ENCODE measurements at regions not wholly inside any gene's neighbourhood (a gene's known extent, or its start where the extent isn't known, plus 50 kb on each side); places are given as distances from the start of the nearest gene placed in this dataset.

- TF ChIP-seq MLLT10 (CRISPR knock-in tag; IDR thresholded peaks at IDR 0.05) (no peak), ZSCAN5A (CRISPR knock-in tag; IDR thresholded peaks at IDR 0.05; ENCODE audit: borderline replicate concordance) (no peak), ZNF709 (CRISPR knock-in tag; IDR thresholded peaks at IDR 0.05) (no peak), ATF7 (IDR thresholded peaks at IDR 0.05) (no peak), ATF7 (CRISPR knock-in tag; IDR thresholded peaks at IDR 0.05) (no peak)
Observed at GRCh38 chr1:79587229-79587628, 580.7 kb upstream of the ADGRL4 start (continued).

GRCh38 chr1:79585801-79586200, 579.3 kb upstream of the ADGRL4 start:
- no peak for FAIRE-seq
- H3K4me2 ChIP-seq (ENCODE audit: low read depth, low read length) = no peak overlapping the region
- H2AFZ ChIP-seq (ENCODE audit: low read length) = no peak overlapping the region
- DNase-seq (ENCODE audit: low spot score) = no peak
- ChIA-PET CTCF (ENCODE audit: low intra/inter-chr PET ratio, low total read pairs) (no interaction called here), POLR2A (no interaction called here)
- no peak overlapping the region for H3K9ac ChIP-seq (ENCODE audit: insufficient read depth, low read depth, low read length)
- no peak for TF ChIP-seq THAP11 (CRISPR knock-in tag; IDR thresholded peaks at IDR 0.05)
- no peak for TF ChIP-seq ZBTB38 (CRISPR knock-in tag; IDR thresholded peaks at IDR 0.05)
- no peak for TF ChIP-seq SIX4 (CRISPR knock-in tag; IDR thresholded peaks at IDR 0.05)
- no peak for TF ChIP-seq ZNF496 (CRISPR knock-in tag; IDR thresholded peaks at IDR 0.05; ENCODE audit: insufficient replicate concordance)
- TF ChIP-seq ZFAT (CRISPR knock-in tag; conservative IDR thresholded peaks at IDR 0.05) = no peak
- TF ChIP-seq SKI (IDR thresholded peaks at IDR 0.05; ENCODE audit: partially characterized antibody) = no peak
- no peak for TF ChIP-seq CEBPG (CRISPR knock-in tag; IDR thresholded peaks at IDR 0.05)
- no peak for TF ChIP-seq ZNF782 (CRISPR knock-in tag; IDR thresholded peaks at IDR 0.05; ENCODE audit: borderline replicate concordance)
- H3K27me3 ChIP-seq (ENCODE audit: control insufficient read depth in 1 of 2, insufficient read depth in 2 of 2, low read length in 2 of 2) = no peaks in the 10 kb centered on the region
- H3K79me2 ChIP-seq (ENCODE audit: insufficient read depth, low read length) = no peaks in the 10 kb centered on the region
- peaks cover 52% of the 10 kb centered on the region for H3K9me3 ChIP-seq (ENCODE audit: low read length)
- H3K4me3 ChIP-seq (replicated peaks in 1 of 3; ENCODE audit: insufficient read depth in 1 of 3, low read depth in 2 of 3, low read length in 3 of 3) = no peak overlapping the region
- no peak for ATAC-seq
- no peaks in the 10 kb centered on the region for H3K4me1 ChIP-seq (ENCODE audit: insufficient read depth, low read length)
- H3K27ac ChIP-seq (ENCODE audit: extremely low read length, insufficient read depth, low read length) = no peak overlapping the region
- no peaks in the 10 kb centered on the region for H3K36me3 ChIP-seq (replicated peaks in 1 of 2; ENCODE audit: control insufficient read depth in 1 of 2, insufficient read depth in 2 of 2, low read length in 2 of 2)
- 39% methylated on average over 3 of the region's 3 CpGs for whole genome bisulfite sequencing (ENCODE audit: low lambda C conversion rate)
- BruUV-seq (replicated peaks) = no TSS peak
- no peaks in the 10 kb centered on the region for H4K20me1 ChIP-seq (ENCODE audit: insufficient read depth, low read length)
- intact Hi-C loops (cut with micrococcal nuclease; ENCODE audit: unreplicated experiment) = no loop called here
- in situ Hi-C loops (cut with HindIII; ENCODE audit: extremely low pct_ligation_motif_present, low pct_unique_long_range_greater_than_20kb) = no loop called here

All from HepG2 (cell line).